ENCODE measurements at regions not wholly inside any gene's neighbourhood (a gene's known extent, or its start where the extent isn't known, plus 50 kb on each side); places are given as distances from the start of the nearest gene placed in this dataset.

DNA sequence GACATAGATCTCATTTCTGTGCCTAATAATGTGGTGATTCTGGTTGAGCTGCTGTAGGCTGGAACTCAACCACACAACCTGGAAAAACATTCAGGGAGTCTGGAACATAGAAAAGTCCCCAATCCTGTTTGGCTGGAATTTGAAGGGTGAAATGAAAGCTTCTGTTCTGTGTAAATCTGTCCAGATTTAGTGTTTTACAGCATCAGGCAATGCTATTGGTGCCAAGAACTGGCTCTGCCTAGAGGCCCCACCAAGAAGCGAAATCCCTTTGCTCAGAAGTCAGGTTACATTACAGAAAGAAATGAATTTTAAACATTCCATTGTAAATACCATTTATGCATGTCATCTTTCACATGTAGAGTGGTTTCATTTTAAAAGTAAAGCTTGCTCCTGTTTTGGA lies 56.3 kb downstream of the TMEM174 start:
- Histone ChIP-seq H2BK12ac (ENCODE audit: insufficient read length, low read depth, low read length) (no peak overlapping the region), H4K8ac (replicated peaks; ENCODE audit: insufficient read length, low read depth, low read length) (no peak overlapping the region), H3K23ac (ENCODE audit: insufficient read length, low read depth, low read length) (no peak overlapping the region), H2BK20ac (ENCODE audit: low read depth, low read length, poor library complexity, severe bottlenecking) (no peak overlapping the region), H3K4me2 (ENCODE audit: insufficient read depth, insufficient read length, low read length) (no peak overlapping the region), H3K9me3 (ENCODE audit: control insufficient read depth, low read depth, low read length) (no peaks in the 10 kb centered on the region), H3K79me1 (ENCODE audit: insufficient read depth, low read depth, low read length, poor library complexity, severe bottlenecking) (no peaks in the 10 kb centered on the region), H3T11ph (ENCODE audit: low read length) (no peak overlapping the region), H3K23me2 (ENCODE audit: insufficient read length, low read depth, low read length, poor library complexity, severe bottlenecking) (peaks cover 6% of the 10 kb centered on the region), H3K27ac (ENCODE audit: insufficient read length, low read depth, low read length) (no peak overlapping the region), H2AK5ac (ENCODE audit: insufficient read length, low read length) (no peak overlapping the region), H3K18ac (ENCODE audit: insufficient read length, low read depth, low read length) (no peak overlapping the region), H4K20me1 (ENCODE audit: control insufficient read depth, insufficient read depth, insufficient read length) (no peaks in the 10 kb centered on the region), H3K4ac (ENCODE audit: low read depth, low read length) (no peak overlapping the region), H3K79me2 (ENCODE audit: insufficient read depth, low read length) (no peaks in the 10 kb centered on the region), H2BK5ac (ENCODE audit: insufficient read length, low read length) (no peak overlapping the region), H4K91ac (ENCODE audit: insufficient read length, low read depth, low read length) (no peak overlapping the region), H2BK15ac (ENCODE audit: low read depth, low read length) (no peak overlapping the region), H3K9ac (ENCODE audit: extremely low read depth, insufficient read length, low read length) (no peak overlapping the region), H2BK120ac (ENCODE audit: low read depth, low read length, poor library complexity, severe bottlenecking) (no peak overlapping the region), H3K4me1 (ENCODE audit: insufficient read depth, low read length) (no peaks in the 10 kb centered on the region), H3K14ac (ENCODE audit: insufficient read depth, low read length) (no peak overlapping the region), H2AFZ (ENCODE audit: low read length) (no peak overlapping the region), H3K56ac (ENCODE audit: insufficient read length, low read depth, low read length) (no peak overlapping the region), H4K5ac (ENCODE audit: insufficient read length, low read depth, low read length) (no peak overlapping the region), H3K27me3 (ENCODE audit: insufficient read depth, low read length) (peaks cover 58% of the 10 kb centered on the region)
- Mint-ChIP-seq H3K27ac (no peak overlapping the region), H3K4me1 (peaks cover 20 to 35% of the 10 kb centered on the region in 2 experiments), H3K36me3 (ENCODE audit: insufficient read depth in 1 of 3, low read depth in 3 of 3) (no peaks in the 10 kb centered on the region; a peak in 1 of 7 replicates), H3K4me3 (no peak overlapping the region), H3K9me3 (0 out of 5 replicates have a peak, but pooled peaks cover 0 to 2% of the 10 kb centered on the region in 2 experiments), H3K27me3 (ENCODE audit: low read depth) (peaks cover 98% of the 10 kb centered on the region)
- no peak for TF ChIP-seq CTCF (conservative IDR thresholded peaks at IDR 0.05)
- DNase-seq: no peak
- WGBS (ENCODE audit: extremely low coverage, insufficient read length, low lambda C conversion rate): no CpG with 5 or more reads among the region's 1 CpG

Measured in H9 (cell line).